ENCODE measurements at regions not wholly inside any gene's neighbourhood (a gene's known extent, or its start where the extent isn't known, plus 50 kb on each side); places are given as distances from the start of the nearest gene placed in this dataset.

GRCh38 chr15:60265057-60265456 is 132.7 kb downstream of the ANXA2 start:
- no peak for DNase-seq (ENCODE audit: low read depth, low spot score)
- Histone ChIP-seq H4K20me1 (replicated peaks; ENCODE audit: control insufficient read depth, extremely low read depth, insufficient read depth, low read length) (no peaks in the 10 kb centered on the region), H2AFZ (ENCODE audit: low read depth, low read length) (no peak overlapping the region), H3K4me1 (ENCODE audit: control insufficient read depth, extremely low read depth, insufficient read depth, low read length) (no peaks in the 10 kb centered on the region), H3K9me1 (replicated peaks; ENCODE audit: control insufficient read depth, extremely low read depth, insufficient read depth, low read length) (no peaks in the 10 kb centered on the region), H3K4me3 (replicated peaks in 1 of 3; ENCODE audit: insufficient read depth in 1 of 3, low read depth in 1 of 3, low read length in 3 of 3) (no peak overlapping the region), H3K9me3 (replicated peaks; ENCODE audit: control insufficient read depth, insufficient read depth, low read length) (no peaks in the 10 kb centered on the region), H3K4me2 (ENCODE audit: insufficient read depth, low read length) (no peak overlapping the region), H3K27me3 (ENCODE audit: control insufficient read depth in 2 of 2, insufficient read depth in 2 of 2, low read length in 2 of 2) (peaks cover 6 to 15% of the 10 kb centered on the region in 2 experiments), H3K27ac (ENCODE audit: insufficient read depth, low read depth, low read length) (no peak overlapping the region), H3K36me3 (ENCODE audit: control insufficient read depth in 2 of 2, extremely low read depth in 1 of 2, insufficient read depth in 2 of 2, low read length in 2 of 2) (no peaks in the 10 kb centered on the region), H3K9ac (replicated peaks; ENCODE audit: extremely low read depth, insufficient read depth, low read length) (no peak overlapping the region), H3K79me2 (ENCODE audit: control insufficient read depth, insufficient read depth, low read length) (no peaks in the 10 kb centered on the region)
- POLR2A ChIA-PET: no interaction called here
- CTCF ChIA-PET: interaction anchor here (0.8 kb wide), 1 partner anchor 12 kb away, joined by 3 read pairs; no protein-coding TSS in a partner anchor
- no TSS peak for BruUV-seq (replicated peaks)
- TF ChIP-seq FOS (IDR thresholded peaks at IDR 0.05; ENCODE audit: borderline replicate concordance, insufficient read depth, low read length) (no peak), POLR2AphosphoS5 (IDR thresholded peaks at IDR 0.05; ENCODE audit: insufficient read depth, low read depth, low read length) (no peak), EZH2 (IDR thresholded peaks at IDR 0.05; ENCODE audit: borderline replicate concordance, low read depth, low read length, severe bottlenecking) (no peak), MAX (IDR thresholded peaks at IDR 0.05; ENCODE audit: insufficient read depth, insufficient read length) (no peak), CTCF (IDR thresholded peaks at IDR 0.05; ENCODE audit: extremely low read depth in 1 of 2, insufficient read depth in 1 of 2, low read depth in 1 of 2, low read length in 2 of 2) (no peak), JUN (IDR thresholded peaks at IDR 0.05; ENCODE audit: borderline replicate concordance, insufficient read depth, insufficient read length, low read depth) (no peak), POLR2A (IDR thresholded peaks at IDR 0.05; ENCODE audit: low read depth, low read length) (no peak)
- intact Hi-C loops (cut with micrococcal nuclease) (no loop called here), dilution Hi-C loops (cut with MboI; ENCODE audit: extremely low pct_ligation_motif_present, low sequenced_read_pairs) (no loop called here)
- FAIRE-seq: no peak
